ENCODE measurements at regions not wholly inside any gene's neighbourhood (a gene's known extent, or its start where the extent isn't known, plus 50 kb on each side); places are given as distances from the start of the nearest gene placed in this dataset.
"Not testable (repeated sequence)": the region's sequence is repeated elsewhere in the genome, so short reads cannot be mapped to it uniquely, and the experiment has no call there.

DNA sequence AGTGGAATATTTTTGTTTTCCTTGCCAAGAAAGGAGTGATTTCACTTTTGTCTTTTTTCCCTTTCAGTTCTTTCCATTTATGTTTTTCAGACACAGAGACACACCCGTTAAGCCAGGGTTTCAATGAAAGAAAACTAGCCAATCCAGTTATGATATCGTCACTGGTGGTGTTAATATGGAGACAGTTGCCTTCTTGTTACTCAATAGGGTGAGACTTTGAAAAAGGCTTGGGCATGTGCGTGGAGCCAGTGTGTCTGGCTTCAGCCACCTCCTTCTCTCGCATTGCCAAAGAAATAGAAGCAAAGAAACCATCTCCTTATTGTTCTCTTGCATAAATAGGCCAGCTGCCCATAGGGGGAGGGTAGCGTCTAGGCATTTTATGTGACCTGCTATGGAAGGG is 84.1 kb upstream of the DLX6 start:
- H3K27me3 Mint-ChIP-seq: peaks cover 5% of the 10 kb centered on the region
- H3K9me3 Mint-ChIP-seq: no peaks in the 10 kb centered on the region
- no peaks in the 10 kb centered on the region for H3K36me3 Mint-ChIP-seq (ENCODE audit: low read depth)
- intact Hi-C loops (cut with micrococcal nuclease): no loop called here
- H3K4me3 Mint-ChIP-seq: no peak overlapping the region
- no peaks in the 10 kb centered on the region for H3K4me1 Mint-ChIP-seq
- no peak overlapping the region for H3K27ac Mint-ChIP-seq
- no peak for DNase-seq

DNA sequence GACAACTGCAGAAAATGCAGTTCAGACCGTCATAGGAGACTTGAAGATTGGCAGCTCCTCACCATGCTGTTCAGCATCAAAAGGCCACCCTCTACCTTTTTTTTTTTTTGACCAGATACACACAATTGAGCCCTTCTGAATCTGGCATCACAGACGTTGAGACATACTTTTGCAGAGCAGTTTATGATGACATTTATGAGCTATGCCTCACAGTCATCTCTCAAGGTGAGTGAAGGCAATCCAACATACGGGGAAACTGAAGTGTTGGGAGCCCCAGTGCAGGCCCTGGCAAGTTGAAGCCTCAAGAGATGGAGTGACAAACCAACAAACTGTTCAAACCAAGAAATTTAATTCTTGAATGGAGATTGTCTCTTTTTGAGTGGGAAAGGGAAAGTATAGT is 83.6 kb upstream of the DLX6 start:
- Mint-ChIP-seq H3K9me3 (no peaks in the 10 kb centered on the region), H3K4me3 (no peak overlapping the region), H3K36me3 (ENCODE audit: low read depth) (no peaks in the 10 kb centered on the region), H3K27ac (no peak overlapping the region), H3K4me1 (no peaks in the 10 kb centered on the region), H3K27me3 (peaks cover 5% of the 10 kb centered on the region)
- intact Hi-C loops (cut with micrococcal nuclease): no loop called here
- DNase-seq: no peak

DNA sequence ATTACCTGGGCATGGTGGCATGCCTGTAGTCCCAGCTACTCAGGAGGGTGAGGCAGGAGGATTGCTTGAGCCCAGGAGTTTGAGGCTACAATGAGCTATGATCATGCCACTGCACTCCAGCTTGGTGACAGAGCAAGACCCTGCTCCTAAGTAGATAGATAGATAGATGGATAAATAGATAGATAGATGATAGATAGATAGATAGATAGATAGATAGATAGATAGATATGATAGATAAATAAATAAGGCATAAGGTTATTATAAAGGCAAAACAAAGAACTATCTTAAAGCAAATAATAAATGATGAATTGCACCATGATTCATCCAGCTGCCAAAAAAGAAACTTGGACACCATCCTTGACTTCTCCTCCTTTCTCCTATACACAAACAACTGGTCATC is 82.0 kb upstream of the DLX6 start:
- intact Hi-C loops (cut with micrococcal nuclease); H3K27me3 Mint-ChIP-seq; H3K36me3 Mint-ChIP-seq (ENCODE audit: low read depth); DNase-seq; H3K4me1 Mint-ChIP-seq; H3K4me3 Mint-ChIP-seq; H3K9me3 Mint-ChIP-seq; H3K27ac Mint-ChIP-seq: not testable (repeated sequence)

DNA sequence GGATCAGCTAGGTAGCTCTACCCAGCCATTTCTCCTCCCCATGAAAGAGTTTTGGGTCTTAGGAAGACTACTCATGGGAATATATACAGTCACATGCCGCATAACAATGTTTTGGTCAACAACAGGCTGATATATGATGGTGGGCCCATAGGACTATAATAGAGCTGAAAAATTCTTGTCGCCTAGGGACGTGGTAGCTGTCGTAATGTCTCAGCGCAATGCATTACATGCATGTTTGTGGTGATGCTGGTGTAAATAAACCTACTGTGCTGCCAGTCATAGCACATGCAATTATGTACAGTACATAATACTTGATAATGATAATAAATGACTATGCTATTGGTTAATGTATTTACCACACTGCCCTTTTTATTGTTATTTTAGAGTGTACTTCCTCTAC is 78.2 kb upstream of the DLX6 start:
- Mint-ChIP-seq H3K4me3 (no peak overlapping the region), H3K4me1 (no peaks in the 10 kb centered on the region), H3K36me3 (ENCODE audit: low read depth) (no peaks in the 10 kb centered on the region), H3K27me3 (peaks cover 2% of the 10 kb centered on the region), H3K27ac (no peak overlapping the region), H3K9me3 (no peaks in the 10 kb centered on the region)
- DNase-seq: no peak
- intact Hi-C loops (cut with micrococcal nuclease): no loop called here

DNA sequence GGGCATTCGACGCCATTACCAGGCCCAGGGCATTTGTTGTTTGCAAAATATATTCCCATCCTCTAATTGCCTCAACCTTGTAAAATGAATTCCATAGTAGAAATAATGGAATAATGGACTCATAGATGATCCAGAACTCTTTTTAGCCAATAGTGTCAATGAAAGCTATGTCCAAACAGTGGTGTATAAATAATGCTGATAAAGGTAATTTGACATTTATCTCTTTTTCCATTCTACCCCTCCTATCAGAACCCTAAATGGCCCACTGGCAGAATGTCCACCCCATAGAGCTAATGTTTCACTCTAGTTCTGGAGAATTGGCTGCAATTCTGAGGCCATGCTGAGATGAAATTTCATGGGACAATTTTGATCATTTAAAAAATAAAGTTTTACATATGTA is 76.4 kb upstream of the DLX6 start:
- intact Hi-C loops (cut with micrococcal nuclease): no loop called here
- no peak overlapping the region for H3K4me3 Mint-ChIP-seq
- H3K27me3 Mint-ChIP-seq: peaks cover 2% of the 10 kb centered on the region

DNA sequence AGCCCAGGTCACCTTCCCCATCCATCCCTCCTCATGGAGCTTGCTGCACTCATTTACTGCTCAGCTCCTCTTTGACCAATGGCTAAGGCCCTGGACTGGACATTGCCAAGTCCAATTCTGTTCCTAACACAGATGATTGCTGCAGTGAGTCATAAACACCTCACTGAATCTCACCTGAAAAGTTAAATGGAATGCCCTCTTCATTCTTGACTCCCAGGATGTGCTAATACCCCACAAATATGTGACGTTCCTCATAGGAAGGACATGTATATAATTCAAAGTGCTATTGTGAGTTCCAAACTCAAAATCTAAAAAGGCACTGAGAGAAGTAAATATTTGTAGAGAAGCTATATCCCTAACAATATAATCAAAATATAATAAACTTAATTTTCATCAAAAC is 73.5 kb upstream of the DLX6 start:
- Mint-ChIP-seq H3K36me3 (ENCODE audit: low read depth) (no peaks in the 10 kb centered on the region), H3K4me1 (no peaks in the 10 kb centered on the region), H3K9me3 (no peaks in the 10 kb centered on the region), H3K27ac (no peak overlapping the region), H3K4me3 (no peak overlapping the region), H3K27me3 (peaks cover 2% of the 10 kb centered on the region)
- DNase-seq: no peak
- intact Hi-C loops (cut with micrococcal nuclease): no loop called here

More for the DNA sequence above, 76.4 kb upstream of the DLX6 start:
- H3K9me3 Mint-ChIP-seq: no peaks in the 10 kb centered on the region
- no peaks in the 10 kb centered on the region for H3K4me1 Mint-ChIP-seq
- H3K27ac Mint-ChIP-seq: no peak overlapping the region
- no peaks in the 10 kb centered on the region for H3K36me3 Mint-ChIP-seq (ENCODE audit: low read depth)
- DNase-seq: no peak

DNA sequence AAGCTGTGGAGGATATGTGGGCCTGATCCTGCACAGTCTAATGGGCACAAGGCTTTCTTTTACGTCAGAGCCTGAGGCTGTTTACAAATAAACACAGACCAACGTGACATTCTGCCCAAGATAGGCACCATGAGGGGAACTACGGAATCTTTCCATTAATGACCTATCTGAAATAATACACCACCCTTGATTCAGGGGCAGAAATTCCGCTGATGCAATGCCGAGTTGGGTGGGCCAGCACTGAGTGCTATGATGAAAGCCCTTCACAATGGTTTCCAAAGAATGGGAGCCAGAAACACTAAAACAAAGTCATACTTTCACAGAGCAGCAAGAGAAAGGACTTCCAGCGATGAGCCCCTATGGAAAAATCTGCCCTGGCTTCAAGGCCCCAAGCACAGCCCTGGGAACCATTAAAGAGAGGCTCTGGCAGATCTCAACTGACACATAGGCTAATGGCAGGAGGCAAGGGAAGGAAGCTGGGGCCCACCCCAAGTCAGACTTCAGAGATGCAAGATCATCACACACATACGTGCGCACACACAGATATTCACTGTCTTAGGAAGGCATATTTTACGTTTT is 72.2 kb upstream of the DLX6 start:
- Mint-ChIP-seq H3K27me3 (peaks cover 2% of the 10 kb centered on the region), H3K4me1 (no peaks in the 10 kb centered on the region), H3K9me3 (no peaks in the 10 kb centered on the region), H3K36me3 (ENCODE audit: low read depth) (no peaks in the 10 kb centered on the region), H3K27ac (no peak overlapping the region), H3K4me3 (no peak overlapping the region)
- DNase-seq: no peak
- intact Hi-C loops (cut with micrococcal nuclease): no loop called here

DNA sequence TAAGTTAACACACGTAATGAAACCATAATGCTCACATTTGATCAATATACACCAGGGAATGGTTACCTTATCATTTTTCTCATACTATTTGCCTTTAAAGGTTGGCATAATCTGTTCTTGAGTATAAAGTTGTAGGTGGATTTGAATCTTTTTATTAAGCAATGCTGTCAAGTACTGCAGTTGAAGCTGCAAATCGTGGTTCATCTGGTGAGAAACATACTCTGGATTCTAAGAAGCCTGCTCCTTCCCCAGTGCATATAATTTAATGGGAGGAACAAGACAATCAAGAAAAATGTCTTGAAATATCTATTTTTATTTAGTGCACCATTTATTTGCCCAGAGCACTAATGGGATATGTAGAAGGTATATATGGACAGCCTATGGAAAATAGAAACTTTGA is 68.7 kb upstream of the DLX6 start:
- no peak for DNase-seq
- H3K9me3 Mint-ChIP-seq: no peaks in the 10 kb centered on the region
- no peaks in the 10 kb centered on the region for H3K36me3 Mint-ChIP-seq (ENCODE audit: low read depth)
- no peak overlapping the region for H3K27ac Mint-ChIP-seq
- no peaks in the 10 kb centered on the region for H3K27me3 Mint-ChIP-seq
- intact Hi-C loops (cut with micrococcal nuclease): no loop called here
- H3K4me3 Mint-ChIP-seq: no peak overlapping the region
- H3K4me1 Mint-ChIP-seq: no peaks in the 10 kb centered on the region

DNA sequence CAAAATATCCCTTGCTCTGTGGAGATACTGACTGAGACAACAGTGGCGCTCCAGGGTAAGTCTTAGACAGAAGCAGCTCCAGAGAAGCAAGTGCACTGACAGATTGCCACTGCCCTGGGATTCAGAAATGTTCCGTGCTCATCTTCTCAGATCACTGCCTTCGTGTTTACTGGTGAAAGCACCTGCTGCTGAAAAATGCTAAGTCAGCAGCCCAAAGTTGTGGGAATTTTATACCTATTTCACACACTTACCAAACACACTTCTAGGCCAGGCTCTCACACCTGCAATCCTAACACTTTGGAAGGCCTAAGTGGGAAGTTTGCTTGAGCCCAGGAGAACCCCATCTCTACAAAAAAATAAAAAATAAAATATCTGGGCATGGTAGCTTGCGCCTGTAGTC is 63.2 kb upstream of the DLX6 start:
- H3K27ac Mint-ChIP-seq: no peak overlapping the region
- H3K27me3 Mint-ChIP-seq: peaks cover 4% of the 10 kb centered on the region
- H3K4me1 Mint-ChIP-seq: no peaks in the 10 kb centered on the region
- intact Hi-C loops (cut with micrococcal nuclease): no loop called here
- no peaks in the 10 kb centered on the region for H3K9me3 Mint-ChIP-seq
- H3K36me3 Mint-ChIP-seq (ENCODE audit: low read depth): no peaks in the 10 kb centered on the region
- no peak for DNase-seq
- H3K4me3 Mint-ChIP-seq: no peak overlapping the region

DNA sequence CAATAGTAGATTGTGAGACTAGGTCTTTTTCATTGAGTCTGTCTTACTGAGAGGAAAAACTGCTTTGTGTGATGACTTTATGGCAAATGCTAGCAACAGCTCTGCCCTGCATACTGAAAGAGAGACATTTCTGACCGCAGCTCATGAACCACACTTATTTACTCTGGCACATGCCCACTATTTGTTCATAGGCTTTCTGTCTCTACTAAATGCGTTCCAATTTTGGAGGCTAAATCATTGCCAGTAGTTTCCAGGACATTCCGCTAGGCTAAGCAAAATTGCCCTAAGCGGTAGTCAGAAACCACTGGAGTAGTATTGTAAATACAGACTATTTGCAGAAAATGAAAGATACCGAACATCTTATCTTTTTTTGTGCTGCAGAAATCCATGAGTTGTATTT is 55.6 kb upstream of the DLX6 start:
- Mint-ChIP-seq H3K9me3 (no peaks in the 10 kb centered on the region), H3K4me3 (no peak overlapping the region), H3K27ac (no peak overlapping the region), H3K27me3 (peaks cover 14% of the 10 kb centered on the region), H3K36me3 (ENCODE audit: low read depth) (no peaks in the 10 kb centered on the region), H3K4me1 (no peaks in the 10 kb centered on the region)
- DNase-seq: no peak
- intact Hi-C loops (cut with micrococcal nuclease): no loop called here

DNA sequence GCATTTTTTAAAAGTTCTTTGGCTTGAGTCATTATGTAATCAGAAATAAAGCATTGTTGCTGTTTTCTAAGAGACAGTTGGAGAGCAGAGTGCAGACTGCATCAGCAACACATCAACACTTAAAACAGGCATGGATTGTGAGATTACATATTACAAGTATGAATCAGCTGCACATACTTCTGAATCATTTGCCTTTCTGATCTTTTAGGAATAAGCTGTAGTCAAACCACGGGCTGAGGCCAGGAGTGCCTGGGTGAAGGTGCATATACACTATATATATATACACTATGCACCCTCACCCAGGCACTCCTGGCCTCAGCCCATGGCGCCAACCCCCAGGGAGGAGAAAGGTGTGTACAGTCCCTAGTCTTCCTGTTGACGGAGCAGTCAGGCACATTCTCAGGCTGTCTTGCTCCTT is 52.4 kb upstream of the DLX6 start:
- no peaks in the 10 kb centered on the region for H3K9me3 Mint-ChIP-seq
- DNase-seq: no peak
- H3K36me3 Mint-ChIP-seq (ENCODE audit: low read depth): no peaks in the 10 kb centered on the region
- no peak overlapping the region for H3K27ac Mint-ChIP-seq
- peaks cover 12% of the 10 kb centered on the region for H3K27me3 Mint-ChIP-seq
- intact Hi-C loops (cut with micrococcal nuclease): no loop called here
- H3K4me3 Mint-ChIP-seq: no peak overlapping the region
- H3K4me1 Mint-ChIP-seq: no peaks in the 10 kb centered on the region

DNA sequence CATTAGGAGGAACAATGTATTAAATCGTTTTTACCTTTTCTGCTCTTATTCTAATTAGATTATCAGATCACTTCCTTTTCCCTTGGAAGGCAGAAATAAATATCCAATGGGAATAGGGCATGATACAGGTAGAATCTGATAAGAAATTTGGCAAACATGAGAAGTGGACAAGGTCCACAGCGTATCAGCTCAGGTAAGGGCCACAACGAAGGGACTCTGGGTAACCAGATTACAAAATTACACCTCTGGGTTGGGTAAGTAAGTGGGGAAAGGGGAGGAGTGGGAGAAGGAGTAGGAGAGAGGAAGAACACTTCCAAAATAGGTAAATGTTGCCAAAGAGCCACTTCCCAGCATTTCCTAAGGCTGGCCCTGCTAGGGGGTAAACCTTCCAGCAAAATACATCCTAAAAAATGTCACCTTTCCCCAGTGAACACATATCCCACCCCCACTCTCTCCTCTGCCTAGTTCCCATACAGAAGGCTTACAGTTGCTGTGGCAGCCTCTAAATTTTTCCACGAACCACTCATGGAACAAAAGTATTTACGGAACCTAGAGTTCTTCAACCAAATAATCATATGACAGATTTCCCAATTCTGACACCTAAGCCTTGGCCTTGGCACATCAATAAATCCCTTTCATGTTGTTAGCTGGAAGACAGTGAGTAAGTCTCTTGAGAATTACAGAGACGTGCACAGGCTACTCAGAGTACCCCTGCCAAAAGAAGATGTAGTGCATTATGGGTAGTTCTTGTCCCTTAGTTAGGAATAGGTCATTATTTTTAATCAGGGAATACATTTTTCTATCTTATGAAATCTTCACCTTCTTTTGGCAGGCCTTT is 51.5 kb upstream of the DLX6 start:
- Mint-ChIP-seq H3K9me3 (no peaks in the 10 kb centered on the region), H3K27me3 (peaks cover 13% of the 10 kb centered on the region), H3K36me3 (ENCODE audit: low read depth) (no peaks in the 10 kb centered on the region), H3K27ac (no peak overlapping the region), H3K4me3 (no peak overlapping the region), H3K4me1 (no peaks in the 10 kb centered on the region)
- DNase-seq: no peak
- intact Hi-C loops (cut with micrococcal nuclease): no loop called here
